SK-N-DZ (cell line): ENCODE measurements at regions not wholly inside any gene's neighbourhood (a gene's known extent, or its start where the extent isn't known, plus 50 kb on each side); places are given as distances from the start of the nearest gene placed in this dataset.
"Not testable (repeated sequence)": the region's sequence is repeated elsewhere in the genome, so short reads cannot be mapped to it uniquely, and the experiment has no call there.

Experiments
- DNase-seq: peaks from one replicate; pipeline ENCODE4 v3.0.0-alpha.2; 2015; ENCODE audit warnings: low spot score

DNA sequence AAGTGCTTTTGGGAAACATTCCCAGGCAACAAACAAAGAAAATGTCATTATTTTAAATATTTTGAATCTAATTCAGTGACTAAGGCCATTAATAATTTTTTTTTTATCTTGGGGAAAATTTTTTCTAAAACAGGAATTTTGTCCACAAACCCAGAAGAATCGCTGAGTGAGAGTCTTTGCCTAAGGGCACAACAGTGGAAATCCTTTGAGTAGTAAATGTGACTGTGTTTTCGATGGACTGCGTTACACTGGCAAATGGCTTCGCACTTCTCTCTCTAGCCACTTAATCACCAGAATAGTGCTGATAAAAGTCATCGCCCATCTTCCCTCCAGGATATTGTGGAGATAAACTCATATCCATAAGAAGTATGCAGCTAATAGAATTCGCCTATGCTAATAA, 430.3 kb upstream of the AKR1E2 start:
- DNase-seq: no peak

DNA sequence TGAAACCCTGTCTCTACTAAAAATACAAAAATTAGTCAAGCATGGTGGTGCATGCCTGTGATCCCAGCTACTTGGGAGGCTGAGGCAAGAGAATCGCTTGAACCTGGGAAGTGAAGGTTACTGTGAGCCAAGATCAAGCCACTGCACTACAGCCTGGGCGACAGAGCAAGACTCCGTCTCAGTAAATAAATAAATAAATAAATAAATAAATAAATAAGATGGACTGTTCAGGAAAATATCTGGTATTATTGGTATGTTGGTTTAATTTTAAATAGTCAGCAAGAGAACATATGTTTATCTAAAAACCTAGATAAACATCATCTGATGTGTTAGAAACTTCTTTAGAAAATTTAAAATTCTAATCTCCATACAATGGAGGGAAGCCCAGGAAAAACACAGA, 431.6 kb upstream of the AKR1E2 start:
- DNase-seq: not testable (repeated sequence)

DNA sequence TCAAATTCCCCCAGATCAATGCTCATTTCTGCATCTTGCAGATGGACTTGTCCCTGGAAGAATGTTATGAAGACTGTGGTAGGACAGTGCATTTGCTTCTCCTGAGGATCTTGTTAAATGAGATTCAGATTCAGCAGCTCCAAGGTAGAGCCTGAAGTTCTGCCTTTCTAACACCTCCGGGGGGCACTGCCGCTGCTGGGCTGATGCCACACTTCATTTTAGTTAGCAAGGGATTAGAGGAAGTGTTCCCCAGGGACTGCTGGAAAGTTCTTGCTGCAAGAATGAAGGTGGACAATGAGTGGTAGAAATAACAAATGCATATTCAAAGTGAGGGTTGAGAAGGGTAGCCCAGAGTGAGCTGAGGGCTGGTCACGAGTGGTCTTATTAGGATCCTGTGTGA, 434.3 kb upstream of the AKR1E2 start:
- no peak for DNase-seq

DNA sequence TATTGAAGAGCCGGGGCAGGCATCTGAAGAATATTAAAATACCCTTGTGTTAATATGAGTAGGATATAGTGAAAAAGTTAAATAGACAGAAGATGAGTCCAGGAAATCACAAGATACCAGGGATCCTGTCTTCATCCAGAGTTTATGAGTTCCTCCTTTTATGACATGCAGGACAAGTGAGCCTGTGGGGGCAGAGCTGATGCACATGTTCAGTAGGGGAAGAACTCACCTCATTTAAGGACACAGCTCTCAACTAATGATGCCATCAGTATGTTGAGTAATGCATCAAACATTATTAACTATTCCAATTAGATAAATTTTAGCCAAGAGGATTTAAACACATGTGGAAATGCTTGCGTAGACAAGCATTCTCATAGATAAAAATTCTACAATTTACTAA, 435.8 kb upstream of the AKR1E2 start:
- DNase-seq: no peak

DNA sequence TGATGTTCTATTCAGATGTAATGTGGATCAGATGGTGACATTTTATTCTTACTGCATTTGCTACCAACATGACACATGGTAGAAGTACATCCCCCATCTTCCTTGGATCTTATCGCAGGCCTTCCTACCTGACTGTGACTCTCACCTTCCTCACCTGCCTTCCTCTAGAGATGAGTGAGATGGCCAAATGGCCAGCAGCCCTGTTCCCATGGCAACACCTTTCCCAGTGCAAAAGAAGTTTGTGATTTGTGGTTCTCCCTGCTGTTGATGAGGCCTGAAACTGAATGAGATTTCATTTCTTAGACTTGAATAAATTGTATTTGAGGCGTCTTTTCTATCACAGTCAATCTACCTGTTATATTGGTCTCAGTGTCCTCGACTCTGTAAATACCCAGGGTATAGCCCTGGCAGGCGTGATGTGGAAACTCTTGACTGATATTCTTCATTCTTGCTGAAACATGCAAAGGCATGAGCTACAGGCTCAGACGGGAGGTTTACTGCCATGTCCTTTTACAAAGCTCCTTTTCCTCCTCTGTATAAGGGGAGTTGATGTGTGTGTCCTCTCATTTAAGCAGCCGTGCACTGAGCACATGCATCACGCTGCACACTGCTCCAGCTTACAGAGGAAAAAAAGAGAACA, 440.7 kb upstream of the AKR1E2 start:
- DNase-seq: no peak

DNA sequence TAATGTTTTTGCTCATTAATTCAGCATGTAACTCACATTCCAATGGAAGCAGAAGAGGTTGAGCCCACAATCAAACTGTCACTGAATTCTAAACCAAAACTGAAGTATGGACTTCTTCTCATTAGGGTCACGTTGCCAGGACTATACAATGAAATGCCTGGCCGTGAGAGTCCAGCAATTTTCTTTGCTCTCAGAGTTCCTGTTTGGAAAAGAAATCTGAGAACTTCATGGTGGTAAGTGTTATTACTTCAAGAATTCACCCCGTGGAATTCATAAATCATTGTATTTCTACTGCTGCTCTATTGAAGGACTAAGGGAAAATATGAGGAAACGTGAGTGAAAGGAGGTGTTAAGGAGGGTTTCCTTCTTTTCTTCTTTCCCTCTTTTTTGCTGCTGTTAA, 441.8 kb upstream of the AKR1E2 start:
- no peak for DNase-seq

DNA sequence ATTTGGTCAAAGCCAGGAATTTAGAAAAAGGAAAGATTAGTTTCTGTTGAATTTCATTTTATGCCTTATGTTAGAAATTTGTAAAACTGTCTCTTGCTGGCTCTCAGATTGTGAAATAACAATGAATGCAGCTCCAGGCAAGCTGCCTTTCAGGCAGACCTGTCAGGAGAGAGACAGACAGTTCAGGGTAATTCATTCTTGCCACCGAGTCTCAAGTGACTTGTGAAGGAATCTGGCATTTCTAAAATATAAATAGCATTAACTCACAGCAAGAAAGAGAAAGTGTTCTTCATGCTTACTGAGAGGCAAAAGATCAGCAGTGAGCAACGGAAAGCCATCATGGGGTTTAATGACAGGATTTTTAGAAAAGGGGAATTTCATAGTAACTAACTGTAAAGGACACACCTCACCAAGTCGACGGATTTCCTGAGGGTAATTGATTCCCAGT, 442.3 kb upstream of the AKR1E2 start:
- no peak for DNase-seq

DNA sequence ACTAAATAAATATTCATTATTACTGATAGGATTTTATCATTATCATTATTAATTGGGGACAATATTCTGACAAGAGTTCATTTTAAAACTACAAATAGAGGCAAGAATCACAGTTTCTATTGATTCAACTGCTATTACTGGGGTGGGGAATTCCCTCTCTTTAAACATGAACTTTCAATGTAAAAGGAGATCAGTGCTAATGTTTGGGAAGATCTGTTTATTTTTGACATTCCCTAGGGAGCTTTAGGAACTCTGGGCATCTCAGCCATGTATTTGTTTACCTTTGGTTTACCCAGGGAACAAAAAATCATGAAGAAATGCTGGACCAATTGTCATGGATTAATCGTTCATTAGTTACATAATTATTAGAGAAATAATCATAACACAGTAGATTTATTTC, 443.2 kb upstream of the AKR1E2 start:
- DNase-seq: no peak

DNA sequence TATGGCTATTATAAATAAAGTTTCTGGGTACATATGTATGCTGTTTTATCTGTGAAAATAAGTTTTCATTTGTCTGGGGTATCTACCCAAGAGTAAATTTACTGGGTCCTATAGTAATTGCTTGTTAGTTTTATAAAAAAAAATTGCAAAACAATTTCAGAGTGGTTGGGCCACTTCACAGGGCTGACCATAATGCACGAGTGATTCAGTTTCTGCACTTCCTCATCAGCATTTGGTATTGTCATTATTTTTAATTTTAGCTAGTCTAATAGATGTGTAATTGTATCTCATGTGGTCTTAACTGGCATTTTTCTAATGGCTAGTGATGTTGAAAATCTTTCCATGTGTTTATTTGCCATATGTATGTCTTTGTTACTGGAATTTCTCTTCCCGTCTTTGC, 452.4 kb upstream of the AKR1E2 start:
- no peak for DNase-seq

DNA sequence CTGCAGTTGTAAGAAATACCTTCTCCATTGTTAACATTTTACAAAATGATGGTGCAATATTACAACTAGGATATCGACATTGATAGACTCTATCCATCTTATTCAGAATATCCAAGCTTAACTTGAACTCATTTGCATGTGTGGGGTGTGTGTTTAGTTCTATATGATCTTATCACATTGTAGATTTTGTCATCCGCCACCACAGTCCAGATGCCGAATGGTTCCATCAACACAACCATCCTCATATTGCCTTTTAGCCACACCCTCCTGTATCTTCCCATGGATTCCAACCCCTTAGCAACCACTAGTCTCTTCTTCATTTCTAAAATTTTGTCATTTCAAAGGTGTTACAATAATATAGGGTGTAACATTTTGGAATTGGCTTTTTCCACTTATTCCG, 452.9 kb upstream of the AKR1E2 start:
- DNase-seq: no peak

DNA sequence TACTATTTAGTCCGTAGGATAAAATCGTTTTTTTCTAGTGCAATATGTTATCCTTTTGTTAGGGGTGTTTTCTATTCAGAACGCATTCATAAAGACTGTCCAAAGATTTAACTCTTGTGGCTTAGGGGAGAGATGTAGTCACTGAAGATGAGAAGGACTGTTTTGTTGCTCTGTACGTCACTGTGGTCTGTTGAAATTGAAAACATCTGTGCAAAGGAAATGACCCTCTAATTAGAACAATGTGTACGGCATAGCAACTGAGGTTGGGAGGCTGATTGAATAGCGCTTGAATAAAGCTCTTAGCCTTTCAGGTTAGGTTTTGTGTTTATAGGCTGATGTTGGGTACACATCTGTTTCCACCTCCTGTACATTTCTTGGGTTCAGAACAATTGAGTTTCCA, 453.4 kb upstream of the AKR1E2 start:
- peak; percentile 28 for DNase-seq

DNA sequence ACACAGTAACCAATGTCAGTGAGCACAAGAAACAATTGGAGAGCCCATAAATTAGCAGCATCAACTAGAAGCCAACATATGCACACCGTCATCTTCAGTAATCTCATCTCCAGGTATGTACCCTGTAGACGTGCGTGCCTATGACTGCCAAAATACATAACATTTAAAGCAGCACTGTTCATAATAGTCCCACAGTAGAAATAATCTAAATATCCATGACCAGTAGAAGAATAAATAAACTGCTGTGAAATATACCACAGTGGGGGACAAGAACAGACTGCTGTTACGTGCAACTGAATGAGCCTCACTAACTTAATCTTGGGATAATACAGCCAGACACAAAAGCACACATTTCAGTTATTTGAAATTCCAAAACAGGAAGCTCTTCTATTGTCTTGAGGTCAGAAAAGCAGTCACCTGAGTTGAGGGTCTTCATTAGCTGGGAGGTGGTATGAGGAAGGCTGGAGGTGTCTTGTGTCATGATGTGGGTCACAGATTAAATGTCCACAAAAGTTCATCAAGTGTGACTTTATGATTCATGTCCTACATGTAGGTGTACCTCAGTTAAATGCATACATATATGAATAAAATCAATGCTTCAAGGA, 454.2 kb upstream of the AKR1E2 start:
- no peak for DNase-seq

DNA sequence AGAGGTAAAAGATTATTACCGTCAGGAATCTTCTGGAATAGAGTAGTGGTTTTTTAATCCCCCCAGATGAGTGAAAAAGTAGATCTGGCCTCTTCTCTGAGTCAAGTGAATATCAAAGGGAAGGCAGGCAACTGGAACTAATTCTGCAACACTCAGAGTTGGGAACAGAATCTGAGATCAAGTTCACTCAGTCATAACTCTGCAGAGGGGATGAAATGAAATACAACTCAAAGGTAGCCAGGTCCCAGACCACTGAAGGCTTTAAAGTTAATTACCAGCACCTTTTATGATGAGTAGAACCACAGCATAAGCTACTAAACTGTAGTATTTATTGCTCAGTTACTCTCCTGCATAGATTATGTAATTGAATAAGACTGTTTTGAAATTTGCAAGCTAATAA, 455.6 kb upstream of the AKR1E2 start:
- no peak for DNase-seq

DNA sequence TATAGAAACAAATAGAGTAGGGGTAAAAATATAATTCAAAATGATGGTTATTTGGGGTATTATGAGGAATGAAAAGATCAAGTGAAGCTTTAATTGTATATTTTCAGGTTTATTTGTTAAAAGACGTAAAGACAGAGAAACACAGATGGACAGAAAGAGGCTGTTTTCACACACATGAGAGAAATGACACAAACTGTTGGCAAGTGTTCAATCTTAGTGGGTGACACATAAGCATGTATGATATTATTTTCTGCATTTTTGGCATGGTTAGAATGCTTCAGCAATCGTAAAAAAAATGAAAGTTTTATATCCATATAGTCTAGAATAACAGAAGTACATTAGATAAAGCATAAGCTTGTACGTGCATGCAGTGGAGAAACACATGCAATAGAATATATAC, 464.4 kb upstream of the AKR1E2 start:
- DNase-seq: no peak

DNA sequence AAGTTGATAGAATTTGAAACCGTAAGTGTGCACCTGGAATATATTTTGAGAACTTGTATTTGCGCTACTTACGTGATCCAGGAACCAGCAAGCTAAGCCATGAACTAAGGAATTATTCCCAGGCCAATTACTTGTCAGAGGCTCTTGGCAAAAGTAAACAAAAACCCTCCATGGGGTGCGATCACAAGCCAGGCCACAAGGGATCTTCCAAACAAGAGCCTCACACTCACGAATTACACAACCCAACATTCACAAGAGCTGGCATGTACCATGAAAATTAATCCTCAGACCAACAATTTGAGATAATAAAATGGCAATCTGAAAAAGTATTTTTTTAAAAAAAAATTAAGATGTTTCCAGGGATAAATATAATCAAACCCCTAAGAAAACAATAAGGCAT, 467.0 kb upstream of the AKR1E2 start:
- no peak for DNase-seq

DNA sequence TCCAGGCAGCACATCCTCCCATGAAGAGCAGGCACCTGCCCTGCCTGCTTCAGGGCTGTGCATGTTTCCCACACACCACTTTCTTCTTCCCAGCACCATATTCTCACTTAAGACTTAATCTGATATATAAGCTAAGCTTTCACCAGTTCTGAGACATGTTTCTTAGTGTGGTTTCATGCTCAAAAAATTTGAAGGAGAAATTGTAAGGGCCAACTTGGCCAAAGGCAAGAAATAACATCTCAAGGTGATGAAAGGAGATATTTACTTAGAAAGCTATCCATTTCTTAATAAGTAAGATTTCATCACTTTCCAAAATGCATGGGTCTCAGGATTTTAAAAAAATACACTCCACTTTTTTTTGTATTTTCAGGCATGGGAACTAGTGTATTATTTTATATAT, 468.1 kb upstream of the AKR1E2 start:
- no peak for DNase-seq

DNA sequence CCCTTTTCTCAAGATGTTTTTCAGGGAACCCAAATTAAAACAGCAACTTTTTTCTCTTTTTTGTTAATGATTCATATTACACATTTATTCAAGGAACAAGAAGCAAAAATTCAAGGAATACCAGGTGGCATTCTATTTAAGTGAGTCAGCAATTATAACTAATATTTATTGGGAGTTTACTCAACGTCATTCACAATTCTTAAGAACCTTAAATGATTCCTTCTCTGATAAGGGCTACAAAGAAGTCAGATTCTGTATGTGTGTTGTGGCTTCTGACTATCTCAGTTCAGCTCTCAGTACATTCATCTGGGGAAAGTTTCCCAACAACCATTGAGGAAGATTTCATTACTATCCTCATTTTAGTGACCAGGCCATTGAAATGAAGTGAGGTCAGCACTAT, 470.7 kb upstream of the AKR1E2 start:
- DNase-seq: no peak

DNA sequence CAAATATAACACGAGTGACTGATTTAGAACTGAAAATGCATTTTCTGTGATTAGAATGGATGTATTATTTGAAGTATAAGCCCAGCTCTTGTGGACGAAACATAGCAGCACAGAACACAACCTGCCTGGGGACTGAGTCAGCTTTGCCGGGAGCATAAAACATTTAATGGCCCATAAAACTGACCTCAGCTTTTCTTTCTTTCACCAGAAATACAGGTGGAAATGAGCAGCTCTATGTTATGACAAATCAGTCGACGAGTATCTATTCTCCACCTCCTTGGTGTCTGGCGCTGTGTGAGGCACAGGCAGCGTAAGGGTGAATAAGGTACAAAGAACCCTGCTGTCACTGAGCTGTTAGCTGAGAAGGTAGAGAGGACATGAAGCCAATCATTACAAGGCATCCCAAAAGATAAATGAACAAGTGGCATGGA, 471.6 kb upstream of the AKR1E2 start:
- DNase-seq: no peak

DNA sequence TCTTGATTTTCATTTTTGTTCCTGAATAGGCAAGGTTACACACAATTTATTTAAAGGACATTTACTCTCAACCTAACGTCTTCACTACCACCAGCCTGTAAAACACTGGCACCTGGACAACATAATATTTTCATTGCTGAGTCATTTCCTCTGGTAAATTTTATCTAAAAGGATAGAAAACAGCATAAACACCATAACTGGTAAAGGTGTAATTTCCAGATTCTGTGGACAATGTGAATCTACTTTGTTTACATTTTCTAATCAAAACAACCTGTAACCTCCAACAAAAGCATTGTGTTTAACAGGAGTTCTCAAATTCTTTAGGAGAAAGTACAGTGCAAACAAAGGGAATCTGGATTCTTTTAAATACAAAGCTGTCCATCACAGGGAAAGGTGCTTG, 472.0 kb upstream of the AKR1E2 start:
- DNase-seq: no peak

DNA sequence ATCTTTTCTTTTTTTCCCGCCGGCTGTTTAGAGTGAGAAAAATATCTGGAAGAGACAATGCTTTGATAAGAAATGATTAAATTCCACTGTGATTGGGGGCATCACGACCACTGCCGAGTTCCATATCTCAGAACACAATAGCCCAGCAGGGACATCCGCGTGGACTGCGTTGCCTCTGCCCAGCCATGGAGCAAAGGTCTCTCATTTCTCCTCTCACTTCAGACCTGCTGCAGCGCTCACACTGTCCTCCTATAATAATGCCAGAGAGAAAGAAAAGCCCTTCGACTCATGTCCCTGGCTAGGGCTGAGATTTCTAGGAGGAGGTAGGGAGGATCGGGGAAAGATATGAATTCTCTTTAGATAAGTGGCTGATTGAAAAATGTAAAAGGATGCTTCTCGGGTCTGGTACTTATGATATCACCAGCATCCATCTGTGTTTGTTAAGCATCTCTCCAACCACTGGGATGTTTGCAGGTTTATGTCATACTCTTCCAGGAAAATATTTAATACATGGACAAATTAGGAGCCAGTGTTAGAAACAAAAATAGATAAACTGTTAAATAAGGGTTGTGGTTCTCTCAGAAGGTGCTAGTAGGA, 472.9 kb upstream of the AKR1E2 start:
- no peak for DNase-seq

DNA sequence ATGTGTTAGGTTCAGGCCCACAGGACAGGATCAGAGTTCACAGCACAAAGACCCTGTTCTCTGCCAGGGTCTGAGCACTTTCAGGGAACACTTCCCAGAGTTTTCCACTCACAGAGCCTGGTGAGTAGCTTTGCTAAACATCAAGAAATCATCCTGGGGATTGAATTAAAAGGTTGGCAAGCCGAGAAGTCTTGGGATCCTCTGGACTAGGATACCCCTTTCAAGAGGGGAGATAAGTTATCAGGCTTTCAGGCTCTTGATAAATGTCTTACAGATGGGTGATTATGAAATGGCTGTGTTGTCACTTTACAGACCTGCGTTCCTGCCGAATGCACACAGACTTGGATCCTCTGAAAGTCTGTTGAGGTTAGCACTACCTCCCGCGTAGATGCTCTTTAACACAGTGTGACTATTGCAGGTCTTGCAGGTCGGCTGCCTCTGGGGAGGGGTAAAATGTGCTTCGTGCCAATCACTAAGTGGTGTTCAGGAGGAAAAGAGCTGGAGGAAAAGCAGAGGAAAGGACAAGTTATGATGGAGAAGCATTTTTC, 473.5 kb upstream of the AKR1E2 start:
- no peak for DNase-seq

DNA sequence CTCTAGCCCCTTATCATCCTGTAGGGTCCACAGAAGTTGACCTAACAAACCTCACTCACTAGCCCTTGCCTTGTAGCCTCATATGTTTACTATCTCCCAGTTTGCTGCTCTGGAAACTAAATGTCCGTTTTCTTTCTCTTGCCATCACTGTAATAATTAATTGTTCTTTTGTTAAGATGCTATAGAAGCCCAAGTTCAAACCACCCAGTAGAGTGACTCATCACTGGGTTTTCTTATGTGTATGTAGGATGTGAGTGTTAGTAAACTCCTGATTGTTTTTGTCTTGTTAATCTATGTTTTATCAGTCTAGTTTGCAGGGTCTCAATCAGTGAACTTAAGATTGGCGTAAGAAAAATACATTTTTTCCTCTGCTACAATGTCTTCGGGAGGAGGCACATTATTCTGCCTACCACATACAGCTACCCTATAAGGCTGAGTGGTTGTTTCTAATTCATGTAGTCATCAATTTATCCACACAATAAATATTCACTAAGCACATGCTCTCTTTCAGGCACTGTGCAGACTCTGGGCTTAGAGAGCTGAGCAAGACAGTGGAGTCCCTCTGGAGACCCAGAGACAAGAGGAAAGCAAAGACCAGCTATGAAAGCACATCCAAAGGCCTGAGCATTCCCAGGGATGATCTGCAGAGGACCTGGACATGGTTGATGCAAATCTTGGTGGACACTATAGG, 474.1 kb upstream of the AKR1E2 start:
- DNase-seq: no peak

DNA sequence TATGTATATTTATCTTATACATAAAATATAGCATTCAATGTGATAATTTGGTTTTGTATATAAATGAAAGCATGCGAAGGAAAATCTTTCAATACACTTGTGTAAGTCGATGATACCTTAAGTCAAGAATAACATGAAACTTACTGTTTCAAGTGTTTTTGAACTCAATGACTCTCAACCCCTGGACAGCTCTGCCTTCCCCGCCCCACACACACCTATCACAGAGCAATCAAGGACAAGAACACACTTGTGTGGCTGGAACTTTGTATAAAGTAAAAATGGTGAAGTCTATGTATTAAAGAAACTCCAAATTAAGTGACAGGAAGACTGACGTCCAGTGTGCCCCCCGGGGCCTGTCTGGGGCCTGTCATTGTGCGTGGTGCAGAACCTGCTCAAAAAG, 478.6 kb upstream of the AKR1E2 start:
- no peak for DNase-seq
